IPS DF 4.7 (cell line): ENCODE measurements at regions not wholly inside any gene's neighbourhood (a gene's known extent, or its start where the extent isn't known, plus 50 kb on each side); places are given as distances from the start of the nearest gene placed in this dataset.
"Not testable (repeated sequence)": the region's sequence is repeated elsewhere in the genome, so short reads cannot be mapped to it uniquely, and the experiment has no call there.

ENCODE experiments used
- DNase-seq: peaks from one replicate; pipeline ENCODE4 v3.0.0-alpha.2; 2013; ENCODE audit warnings: low spot score; ENCODE audit errors: extremely low read depth

DNA sequence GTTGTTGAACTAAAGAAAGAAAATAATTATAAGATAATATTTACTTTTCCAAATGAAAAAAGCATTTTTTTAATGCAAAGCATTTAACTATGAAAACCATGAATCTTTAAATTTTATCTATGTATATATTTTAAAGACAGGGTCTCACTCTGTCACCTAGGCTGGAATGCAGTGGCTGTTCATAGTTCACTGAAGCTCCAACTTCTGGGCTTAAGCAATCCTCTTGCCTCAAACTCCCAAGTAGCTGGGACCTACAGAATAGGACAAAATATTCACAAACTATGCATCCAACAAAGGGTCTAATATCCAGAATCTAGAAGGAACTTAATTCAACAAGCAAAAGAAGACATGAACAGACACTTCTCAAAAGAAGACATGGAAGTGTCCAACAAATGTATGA lies 55.9 kb upstream of the ALB start:
- DNase-seq: no peak

- DNase-seq: no peak
Measured at GRCh38 chr4:73347497-73347896, 56.6 kb upstream of the ALB start.

DNA sequence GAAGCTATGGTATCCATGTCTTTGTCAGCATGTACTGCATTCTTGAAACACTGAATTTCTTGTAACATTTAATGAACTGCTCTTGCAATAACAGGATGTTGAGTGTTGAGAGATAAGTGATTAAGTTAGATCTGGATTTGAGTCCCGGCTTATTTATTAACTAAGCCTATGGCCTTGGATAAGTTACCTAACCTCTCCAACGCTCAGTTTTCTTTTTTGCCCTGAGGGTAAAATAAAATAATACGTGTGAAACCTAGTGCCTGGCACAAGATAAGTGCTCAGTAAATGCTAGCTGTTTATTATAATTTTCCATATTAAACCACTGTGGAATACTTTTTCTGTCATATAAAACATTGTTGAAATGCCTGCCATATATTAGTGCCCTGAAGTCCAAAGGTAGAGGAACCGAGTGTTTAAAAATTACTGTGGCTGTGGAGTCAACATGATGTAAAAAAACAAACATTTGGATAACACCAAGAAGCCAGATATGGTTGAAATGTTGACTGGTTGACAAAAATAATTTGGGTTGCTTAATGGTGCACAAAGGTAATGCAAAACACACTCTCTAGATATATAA lies 58.6 kb upstream of the ALB start:
- DNase-seq: no peak

DNA sequence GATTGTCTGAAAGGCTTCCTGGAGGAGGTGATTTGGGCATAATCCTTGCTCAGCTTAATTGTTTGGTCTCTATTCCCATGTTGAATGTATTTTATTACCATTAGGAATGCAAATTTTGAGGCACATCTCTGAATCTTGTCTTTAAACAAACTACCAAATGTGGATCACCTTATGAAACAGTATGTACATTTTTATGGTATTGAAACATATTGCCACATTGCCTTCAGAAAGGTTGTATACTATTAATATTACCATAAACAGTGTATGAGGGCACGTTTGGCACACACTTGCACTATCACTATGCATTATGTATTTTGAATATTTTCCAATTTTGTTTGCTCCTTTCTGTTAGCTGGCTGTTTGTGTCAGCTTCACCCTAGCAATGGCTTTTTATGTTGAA lies 60.0 kb upstream of the ALB start:
- no peak for DNase-seq

DNA sequence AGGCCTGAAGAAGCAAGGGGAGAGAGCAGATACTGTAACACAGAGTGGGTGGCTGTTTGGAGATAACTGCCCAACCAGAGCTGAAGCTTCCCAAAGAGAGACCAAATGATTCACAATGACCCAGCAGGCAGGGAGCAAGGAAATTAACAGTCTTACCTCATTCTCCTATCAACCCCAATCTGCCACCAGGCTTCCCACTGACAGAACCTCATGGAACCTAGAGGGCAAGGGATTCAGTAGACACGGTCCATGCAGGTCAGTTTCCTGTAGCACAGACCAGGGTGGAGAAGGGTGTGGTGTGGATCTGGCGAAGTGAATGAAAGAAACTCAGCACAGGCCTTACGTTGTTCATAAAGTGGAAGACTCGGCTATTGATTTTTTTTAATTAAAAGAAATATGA lies 60.7 kb upstream of the ALB start:
- no peak for DNase-seq

GRCh38 chr4:73341454-73341853 lies 62.6 kb upstream of the ALB start:
- DNase-seq: peak; percentile 80

DNA sequence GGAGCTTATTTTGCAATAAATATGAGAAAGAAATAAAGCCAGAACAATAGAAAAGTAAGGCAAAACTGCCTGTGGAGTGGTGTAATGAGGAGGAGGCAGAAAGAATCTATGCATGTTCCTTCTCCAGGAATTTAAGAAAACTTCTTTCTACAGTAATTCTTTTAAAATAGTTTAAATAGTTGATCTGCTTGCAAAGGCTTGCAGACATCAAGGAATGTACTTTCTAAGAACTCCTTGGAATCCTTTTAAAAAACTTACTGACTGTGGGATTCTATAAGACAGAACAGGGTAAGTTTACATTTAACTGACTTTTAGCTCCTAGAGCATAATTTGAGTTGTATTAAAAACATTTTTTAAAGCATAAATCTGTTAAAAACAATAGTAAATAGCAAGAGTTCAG lies 63.2 kb upstream of the ALB start:
- DNase-seq: no peak

GRCh38 chr4:73335679-73336078 lies 68.4 kb upstream of the ALB start:
- no peak for DNase-seq

GRCh38 chr4:73332012-73332411 lies 72.1 kb upstream of the ALB start:
- not testable (repeated sequence) for DNase-seq

DNA sequence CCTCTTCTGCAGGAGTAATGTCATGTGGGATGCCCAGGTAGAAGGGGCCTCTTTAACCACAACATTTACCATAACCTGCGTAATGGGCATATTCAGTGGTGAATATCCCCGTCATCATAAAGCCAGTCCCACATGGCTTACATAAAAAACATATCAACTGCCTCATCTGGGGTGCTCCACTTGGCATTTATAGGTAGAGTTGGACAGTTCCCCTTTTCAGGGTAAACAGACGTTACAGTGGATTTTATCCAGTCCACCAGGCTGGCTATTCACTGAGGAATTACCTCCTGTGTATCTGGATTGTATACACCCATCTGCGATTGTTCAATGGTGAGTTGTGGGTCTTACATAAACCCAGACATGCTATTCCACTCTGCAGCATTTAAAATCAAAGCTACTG lies 70.7 kb upstream of the ANKRD17 start:
- DNase-seq: no peak

DNA sequence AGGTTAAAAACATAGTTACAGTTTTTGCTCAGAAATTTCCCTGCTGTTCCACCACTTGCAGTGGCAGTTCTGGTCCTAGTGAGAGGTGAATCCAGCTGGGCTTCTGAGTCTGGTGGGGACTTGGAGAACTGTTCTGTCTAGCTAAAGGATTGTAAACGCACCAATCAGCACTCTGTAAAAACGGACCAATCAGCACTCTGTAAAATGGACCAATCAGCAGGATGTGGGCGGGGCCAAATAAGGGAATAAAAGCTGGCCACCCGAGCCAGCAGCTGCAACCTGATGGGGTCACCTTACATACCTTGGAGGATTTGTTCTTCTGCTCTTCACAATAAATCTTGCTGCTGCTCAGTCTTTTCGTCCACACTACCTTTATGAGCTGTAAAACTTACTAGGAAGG lies 67.2 kb upstream of the ANKRD17 start:
- DNase-seq: not testable (repeated sequence)

DNA sequence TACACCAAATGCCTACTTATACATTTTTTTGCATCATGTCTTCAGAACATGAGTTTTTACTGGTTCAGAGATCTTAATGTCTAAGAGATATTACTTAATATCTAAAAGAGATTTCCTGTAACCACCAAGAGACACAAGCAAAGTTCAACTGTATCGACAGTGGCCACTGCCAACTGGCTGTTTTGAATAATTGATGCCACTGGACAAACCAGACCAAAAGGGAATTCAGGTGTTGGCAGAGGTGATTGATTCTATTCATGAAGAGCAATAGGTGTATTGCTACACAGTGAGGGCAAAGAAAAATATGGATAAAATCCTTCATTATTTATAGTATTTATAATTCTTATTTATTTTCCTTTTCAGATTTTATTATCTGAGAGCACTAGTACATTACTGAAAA lies 58.5 kb upstream of the ANKRD17 start:
- DNase-seq: no peak

- DNase-seq: no peak
Measured at GRCh38 chr4:73315091-73315490, 56.5 kb upstream of the ANKRD17 start.

- no peak for DNase-seq
Measured at GRCh38 chr4:73312967-73313366, 54.4 kb upstream of the ANKRD17 start.

DNA sequence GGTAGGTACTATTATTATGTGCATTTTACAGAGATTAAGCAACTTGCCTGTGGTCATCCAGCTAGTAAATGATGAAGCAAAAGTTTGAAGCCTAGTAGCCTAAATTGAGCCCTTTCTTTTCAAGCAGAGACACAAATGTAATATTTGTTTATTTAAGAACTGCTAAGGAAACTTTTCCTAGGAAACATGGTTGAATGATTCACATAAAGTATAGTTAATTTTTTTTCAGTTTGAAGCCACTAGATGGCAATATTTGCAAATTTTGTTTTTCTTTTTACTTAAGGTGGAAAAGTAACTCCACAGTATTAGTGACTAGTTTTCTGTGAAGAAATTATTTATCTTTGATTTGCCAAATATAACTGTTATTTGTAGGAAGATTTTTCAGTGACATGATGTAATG lies 52.8 kb upstream of the ANKRD17 start:
- no peak for DNase-seq

- no peak for DNase-seq
Measured at GRCh38 chr4:73309211-73309610, 50.6 kb upstream of the ANKRD17 start.
